Neural progenitor cell (in vitro differentiated cells): ENCODE measurements at regions not wholly inside any gene's neighbourhood (a gene's known extent, or its start where the extent isn't known, plus 50 kb on each side); places are given as distances from the start of the nearest gene placed in this dataset.

ENCODE experiments used
- DNase-seq: peaks from one replicate; pipeline ENCODE4 v3.0.0-alpha.2; 2016; ENCODE audit warnings: low spot score
- H2AFZ ChIP-seq: fragments of 200-600 bp; sonication (generic); replicated peaks from 2 replicates; pipeline ENCODE4 v1.6.1; 2016; ENCODE audit warnings: antibody characterized with exemption
- H3F3A ChIP-seq: fragments of 200-600 bp; sonication (generic); 2 replicates; pipeline ENCODE4 v1.6.1; 2016; ENCODE audit warnings: antibody characterized with exemption, low read depth
- H3K27ac ChIP-seq: fragments of 200-600 bp; sonication (generic); 2 replicates; pipeline ENCODE4 v1.5.1; 2016; ENCODE audit warnings: mild to moderate bottlenecking
- H3K27me3 ChIP-seq: fragments of 200-600 bp; sonication (generic); 2 replicates; pipeline ENCODE4 v1.6.1; 2016; ENCODE audit warnings: mild to moderate bottlenecking, moderate library complexity
- H3K36me3 ChIP-seq: fragments of 200-600 bp; sonication (generic); 2 replicates; pipeline ENCODE4 v1.5.1; 2016
- H3K4me1 ChIP-seq: fragments of 200-600 bp; sonication (generic); 2 replicates; pipeline ENCODE4 v1.6.1; 2016; ENCODE audit warnings: mixed run types
- H3K4me2 ChIP-seq: fragments of 200-600 bp; sonication (generic); 2 replicates; pipeline ENCODE4 v1.6.1; 2016
- H3K4me3 ChIP-seq: fragments of 200-600 bp; sonication (generic); 2 replicates; pipeline ENCODE4 v1.5.1; 2016
- H3K79me2 ChIP-seq: fragments of 200-600 bp; sonication (generic); 2 replicates; pipeline ENCODE4 v1.6.1; 2016; ENCODE audit warnings: low read depth
- H3K9ac ChIP-seq: fragments of 200-600 bp; sonication (generic); 2 replicates; pipeline ENCODE4 v1.6.1; 2016
- H3K9me3 ChIP-seq: fragments of 200-600 bp; sonication (generic); 2 replicates; pipeline ENCODE4 v1.5.1; 2016; ENCODE audit warnings: low read depth
- H4K20me1 ChIP-seq: fragments of 200-600 bp; sonication (generic); 2 replicates; pipeline ENCODE4 v1.6.1; 2016; ENCODE audit warnings: low read depth
- H3K27ac Mint-ChIP-seq: 3 replicates; pipeline ENCODE4 v1.8.0; 2021; ENCODE audit warnings: mixed read lengths
- H3K27me3 Mint-ChIP-seq: 2 replicates; pipeline ENCODE4 v1.8.0; 2022; ENCODE audit warnings: low read depth, mild to moderate bottlenecking, inconsistent platforms, moderate library complexity, mixed read lengths; ENCODE audit not compliant: insufficient read depth
- H3K36me3 Mint-ChIP-seq: 3 replicates; pipeline ENCODE4 v1.8.0; 2021; ENCODE audit warnings: mixed read lengths
- H3K4me1 Mint-ChIP-seq: 3 replicates; pipeline ENCODE4 v1.8.0; 2021; ENCODE audit warnings: mixed read lengths
- H3K4me3 Mint-ChIP-seq: 3 replicates; pipeline ENCODE4 v1.8.0; 2021; ENCODE audit warnings: mild to moderate bottlenecking, moderate library complexity, mixed read lengths
- H3K9me3 Mint-ChIP-seq: 3 replicates; pipeline ENCODE4 v1.8.0; 2020; ENCODE audit warnings: mixed read lengths
- CTCF ChIP-seq: fragments of 200-600 bp; sonication (generic); IDR thresholded peaks from 2 replicates; pipeline ENCODE4 v1.5.1; 2017; ENCODE audit warnings: antibody characterized with exemption, mild to moderate bottlenecking
- EZH2 ChIP-seq: fragments of 200-600 bp; sonication (generic); IDR thresholded peaks from 2 replicates; pipeline ENCODE4 v1.6.1; 2017; ENCODE audit warnings: antibody characterized with exemption, mild to moderate bottlenecking, moderate library complexity
- EZH2phosphoT487 ChIP-seq: fragments of 200-600 bp; sonication (generic); IDR thresholded peaks from 2 replicates; pipeline ENCODE4 v1.6.1; 2017; ENCODE audit warnings: antibody characterized with exemption

- Histone ChIP-seq H3K9ac (no peak overlapping the region), H3K4me3 (no peak overlapping the region), H3K4me1 (peaks cover under 1% of the 10 kb centered on the region), H4K20me1 (no peaks in the 10 kb centered on the region), H3K27ac (no peak overlapping the region), H3K27me3 (no peaks in the 10 kb centered on the region), H3K36me3 (no peaks in the 10 kb centered on the region), H3F3A (no peaks in the 10 kb centered on the region), H3K9me3 (no peaks in the 10 kb centered on the region), H3K79me2 (no peaks in the 10 kb centered on the region), H3K4me2 (no peak overlapping the region), H2AFZ (no peak overlapping the region)
- Mint-ChIP-seq H3K27ac (no peak overlapping the region), H3K36me3 (no peaks in the 10 kb centered on the region), H3K4me1 (peaks cover 8% of the 10 kb centered on the region), H3K27me3 (no peaks in the 10 kb centered on the region), H3K4me3 (no peak overlapping the region), H3K9me3 (no peaks in the 10 kb centered on the region)
- TF ChIP-seq CTCF (no peak), EZH2phosphoT487 (no peak), EZH2 (no peak)
- no peak for DNase-seq
Measured at GRCh38 chr2:66957198-66957597, 439.9 kb upstream of the ETAA1 start.

GRCh38 chr2:66957677-66958076 is 439.5 kb upstream of the ETAA1 start:
- no peak overlapping the region for H3K4me3 Mint-ChIP-seq
- no peaks in the 10 kb centered on the region for H3F3A ChIP-seq
- H4K20me1 ChIP-seq = no peaks in the 10 kb centered on the region
- H3K36me3 ChIP-seq = no peaks in the 10 kb centered on the region
- H3K27me3 ChIP-seq = no peaks in the 10 kb centered on the region
- no peak overlapping the region for H2AFZ ChIP-seq
- TF ChIP-seq EZH2 (no peak), EZH2phosphoT487 (no peak), CTCF (no peak)
- H3K79me2 ChIP-seq = no peaks in the 10 kb centered on the region
- no peak for DNase-seq
- no peak overlapping the region for H3K27ac ChIP-seq
- no peak overlapping the region for H3K4me2 ChIP-seq
- no peaks in the 10 kb centered on the region for H3K9me3 Mint-ChIP-seq
- H3K4me3 ChIP-seq = no peak overlapping the region
- H3K9me3 ChIP-seq = no peaks in the 10 kb centered on the region
- H3K27me3 Mint-ChIP-seq = no peaks in the 10 kb centered on the region
- H3K9ac ChIP-seq = no peak overlapping the region
- H3K36me3 Mint-ChIP-seq = no peaks in the 10 kb centered on the region
- peaks cover 13% of the 10 kb centered on the region for H3K4me1 Mint-ChIP-seq
- H3K4me1 ChIP-seq = peaks cover 6% of the 10 kb centered on the region
- no peak overlapping the region for H3K27ac Mint-ChIP-seq

- no peaks in the 10 kb centered on the region for H3K9me3 Mint-ChIP-seq
- Histone ChIP-seq H3K4me2 (no peak overlapping the region), H3K36me3 (no peaks in the 10 kb centered on the region), H3K79me2 (no peaks in the 10 kb centered on the region), H3K9me3 (no peaks in the 10 kb centered on the region), H3K4me3 (no peak overlapping the region), H3K4me1 (peaks cover 13% of the 10 kb centered on the region), H4K20me1 (no peaks in the 10 kb centered on the region), H3F3A (no peaks in the 10 kb centered on the region), H2AFZ (no peak overlapping the region), H3K27me3 (no peaks in the 10 kb centered on the region), H3K9ac (no peak overlapping the region), H3K27ac (no peak overlapping the region)
- H3K27me3 Mint-ChIP-seq = no peaks in the 10 kb centered on the region
- no peak overlapping the region for H3K4me3 Mint-ChIP-seq
- H3K27ac Mint-ChIP-seq = no peak overlapping the region
- no peaks in the 10 kb centered on the region for H3K36me3 Mint-ChIP-seq
- peak; percentile 6 for DNase-seq
- peaks cover 22% of the 10 kb centered on the region for H3K4me1 Mint-ChIP-seq
- TF ChIP-seq EZH2 (no peak), EZH2phosphoT487 (no peak), CTCF (no peak)
Measured at GRCh38 chr2:66960161-66960560, 437.0 kb upstream of the ETAA1 start.
